PC-3 (cell line): ENCODE measurements at regions not wholly inside any gene's neighbourhood (a gene's known extent, or its start where the extent isn't known, plus 50 kb on each side); places are given as distances from the start of the nearest gene placed in this dataset.

ENCODE experiments used
- ATAC-seq: fragments of 200-7000 bp; cut with Tn5 transposase; 2 replicates; pipeline ENCODE4 v1.9.1; 2020; ENCODE audit warnings: mild to moderate bottlenecking, moderate library complexity
- BruUV-seq: library from RNA; stranded (reverse); fragments of 400-500 nt; replicated peaks from 2 replicates; lab custom pipeline; 2021; lab: Mats Ljungman, UMichigan
- CTCF ChIA-PET: fragments of 300-600 bp; sonication (Branson Sonifier 250); formaldehyde crosslinking; loops from one replicate; lab custom pipeline; 2022; ENCODE audit warnings: antibody characterized with exemption; lab: Charles Lee
- POLR2A ChIA-PET: fragments of 300-600 bp; sonication (Branson Sonifier 250); formaldehyde crosslinking; loops from one replicate; lab custom pipeline; 2022; ENCODE audit warnings: antibody characterized with exemption; ENCODE audit not compliant: unreplicated experiment; lab: Charles Lee
- DNase-seq: peaks from one replicate; pipeline ENCODE4 v3.0.0-alpha.2; 2015
- H2AFZ ChIP-seq: fragments of 300-600 bp; sonication (generic); 2 replicates; pipeline ENCODE4 v1.6.0; 2016; ENCODE audit warnings: antibody characterized with exemption, low read length
- H3F3A ChIP-seq: fragments of 300-600 bp; sonication (generic); one replicate; pipeline ENCODE4 v1.6.0; 2017; ENCODE audit warnings: antibody characterized with exemption, low read length, control low read depth, mild to moderate bottlenecking; ENCODE audit not compliant: unreplicated experiment
- H3K27ac ChIP-seq: fragments of 300-600 bp; sonication (generic); 2 replicates; pipeline ENCODE4 v1.5.1; 2016; ENCODE audit warnings: mild to moderate bottlenecking, low read length
- H3K27me3 ChIP-seq: fragments of 300-600 bp; sonication (generic); 2 replicates; pipeline ENCODE4 v1.6.1; 2016; ENCODE audit warnings: low read length, mixed read lengths
- H3K36me3 ChIP-seq: fragments of 300-600 bp; sonication (generic); 2 replicates; pipeline ENCODE4 v1.6.1; 2016; ENCODE audit warnings: low read depth, mixed run types, low read length, mixed read lengths
- H3K4me1 ChIP-seq: fragments of 300-600 bp; sonication (generic); 2 replicates; pipeline ENCODE4 v1.5.1; 2016; ENCODE audit warnings: low read length; ENCODE audit not compliant: insufficient read depth
- H3K4me2 ChIP-seq: fragments of 300-600 bp; sonication (generic); 2 replicates; pipeline ENCODE4 v1.6.0; 2016; ENCODE audit warnings: low read length
- H3K4me3 ChIP-seq: fragments of 300-600 bp; sonication (generic); 2 replicates; pipeline ENCODE4 v1.5.1; 2016; ENCODE audit warnings: mild to moderate bottlenecking, low read length, mixed read lengths
- H3K79me2 ChIP-seq: fragments of 300-600 bp; sonication (generic); 2 replicates; pipeline ENCODE4 v1.6.1; 2017; ENCODE audit warnings: low read length, mixed read lengths
- H3K9ac ChIP-seq: fragments of 300-600 bp; sonication (generic); 2 replicates; pipeline ENCODE4 v1.6.0; 2016; ENCODE audit warnings: mild to moderate bottlenecking, low read length
- H3K9me2 ChIP-seq: fragments of 300-600 bp; sonication (generic); replicated peaks from 2 replicates; pipeline ENCODE4 v1.6.1; 2016; ENCODE audit warnings: mixed run types, low read length, mixed read lengths
- H3K9me3 ChIP-seq: fragments of 300-600 bp; sonication (generic); 2 replicates; pipeline ENCODE4 v1.6.1; 2016; ENCODE audit warnings: low read length, mixed read lengths
- H4K20me1 ChIP-seq: fragments of 300-600 bp; sonication (generic); 2 replicates; pipeline ENCODE4 v1.6.1; 2016; ENCODE audit warnings: low read length, mixed read lengths
- EZH2 ChIP-seq: fragments of 300-600 bp; sonication (generic); IDR thresholded peaks from one replicate; pipeline ENCODE4 v1.6.1; 2017; ENCODE audit warnings: antibody characterized with exemption, mild to moderate bottlenecking, low read length; ENCODE audit not compliant: unreplicated experiment
- EZH2phosphoT487 ChIP-seq: fragments of 300-600 bp; sonication (generic); IDR thresholded peaks from 2 replicates; pipeline ENCODE4 v1.6.1; 2018; ENCODE audit warnings: mild to moderate bottlenecking, antibody characterized with exemption, low read length, borderline replicate concordance
- intact Hi-C: fragments of 100-400 bp; cut with micrococcal nuclease; formaldehyde crosslinking; loops from 2 replicates; pipeline ENCODE4 v1.9.0; 2023
- TF ChIP-seq, protein P1 (sequence below): fragments of 300-600 bp; sonication (generic); conservative IDR thresholded peaks from 2 replicates; pipeline ENCODE4 v1.5.1; 2017; ENCODE audit warnings: antibody characterized with exemption, low read depth, mild to moderate bottlenecking, low read length

DNA sequence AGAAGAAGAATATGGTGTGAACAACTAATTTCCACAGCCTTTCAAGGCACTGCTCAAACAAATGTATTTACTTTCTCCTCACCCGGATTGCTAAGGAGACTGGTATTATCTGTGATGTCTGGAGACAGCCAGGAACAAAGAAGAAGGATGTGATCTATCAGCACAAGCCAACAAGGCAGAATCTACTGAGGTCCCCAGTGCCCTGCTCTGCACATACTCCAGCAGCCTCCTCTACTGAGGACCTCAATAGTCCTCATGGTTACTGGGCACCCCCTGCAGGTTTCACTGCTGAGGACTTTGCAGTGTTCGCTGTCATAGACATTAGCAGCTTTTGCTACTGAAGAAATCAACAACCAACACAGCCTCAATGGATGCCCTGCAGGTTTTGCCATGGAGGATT lies 930.1 kb downstream of the ADGRL3 start:
- Histone ChIP-seq H3K9ac (no peak overlapping the region), H3K79me2 (no peaks in the 10 kb centered on the region), H3K4me2 (no peak overlapping the region), H3K4me3 (no peak overlapping the region), H3K4me1 (0 out of 2 replicates have a peak, but pooled peaks cover 4% of the 10 kb centered on the region), H3K9me2 (no peaks in the 10 kb centered on the region), H4K20me1 (no peaks in the 10 kb centered on the region), H3K27ac (no peak overlapping the region), H2AFZ (no peak overlapping the region), H3K9me3 (no peaks in the 10 kb centered on the region), H3K36me3 (no peaks in the 10 kb centered on the region), H3K27me3 (no peaks in the 10 kb centered on the region), H3F3A (no peaks in the 10 kb centered on the region)
- ATAC-seq, result peak; percentile 20; the same call in 1 of the 2 replicates
- intact Hi-C loops, result no loop called here
- ChIA-PET CTCF (no interaction called here), POLR2A (no interaction called here)
- TF ChIP-seq, protein P1, sequence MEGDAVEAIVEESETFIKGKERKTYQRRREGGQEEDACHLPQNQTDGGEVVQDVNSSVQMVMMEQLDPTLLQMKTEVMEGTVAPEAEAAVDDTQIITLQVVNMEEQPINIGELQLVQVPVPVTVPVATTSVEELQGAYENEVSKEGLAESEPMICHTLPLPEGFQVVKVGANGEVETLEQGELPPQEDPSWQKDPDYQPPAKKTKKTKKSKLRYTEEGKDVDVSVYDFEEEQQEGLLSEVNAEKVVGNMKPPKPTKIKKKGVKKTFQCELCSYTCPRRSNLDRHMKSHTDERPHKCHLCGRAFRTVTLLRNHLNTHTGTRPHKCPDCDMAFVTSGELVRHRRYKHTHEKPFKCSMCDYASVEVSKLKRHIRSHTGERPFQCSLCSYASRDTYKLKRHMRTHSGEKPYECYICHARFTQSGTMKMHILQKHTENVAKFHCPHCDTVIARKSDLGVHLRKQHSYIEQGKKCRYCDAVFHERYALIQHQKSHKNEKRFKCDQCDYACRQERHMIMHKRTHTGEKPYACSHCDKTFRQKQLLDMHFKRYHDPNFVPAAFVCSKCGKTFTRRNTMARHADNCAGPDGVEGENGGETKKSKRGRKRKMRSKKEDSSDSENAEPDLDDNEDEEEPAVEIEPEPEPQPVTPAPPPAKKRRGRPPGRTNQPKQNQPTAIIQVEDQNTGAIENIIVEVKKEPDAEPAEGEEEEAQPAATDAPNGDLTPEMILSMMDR, result no peak
- TF ChIP-seq EZH2phosphoT487 (no peak), EZH2 (no peak)
- DNase-seq, result no peak
- BruUV-seq, result no TSS peak
